GM23248 (cell line): ENCODE measurements at regions not wholly inside any gene's neighbourhood (a gene's known extent, or its start where the extent isn't known, plus 50 kb on each side); places are given as distances from the start of the nearest gene placed in this dataset.

Source experiments
- DNase-seq: peaks from one replicate; pipeline ENCODE4 v3.0.0-alpha.2; 2015
- H2AFZ ChIP-seq: fragments of 200-600 bp; sonication (generic); 2 replicates; pipeline ENCODE4 v1.6.1; 2016; ENCODE audit warnings: antibody characterized with exemption
- H3F3A ChIP-seq: fragments of 200-600 bp; sonication (generic); 2 replicates; pipeline ENCODE4 v1.6.1; 2016; ENCODE audit warnings: mild to moderate bottlenecking, antibody characterized with exemption, mixed run types; ENCODE audit not compliant: insufficient read depth
- H3K27ac ChIP-seq: fragments of 200-600 bp; sonication (generic); 2 replicates; pipeline ENCODE4 v1.5.1; 2016; ENCODE audit warnings: mild to moderate bottlenecking
- H3K27me3 ChIP-seq: fragments of 200-600 bp; sonication (generic); replicated peaks from 2 replicates; pipeline ENCODE4 v1.6.1; 2016; ENCODE audit warnings: mild to moderate bottlenecking; ENCODE audit not compliant: insufficient read depth
- H3K36me3 ChIP-seq: fragments of 200-600 bp; sonication (generic); 2 replicates; pipeline ENCODE4 v1.6.1; 2016; ENCODE audit warnings: low read depth, mild to moderate bottlenecking
- H3K4me1 ChIP-seq: fragments of 200-600 bp; sonication (generic); 2 replicates; pipeline ENCODE4 v1.6.1; 2016; ENCODE audit warnings: mild to moderate bottlenecking; ENCODE audit not compliant: insufficient read depth
- H3K4me2 ChIP-seq: fragments of 200-600 bp; sonication (generic); one replicate; pipeline ENCODE4 v1.6.1; 2016; ENCODE audit warnings: mild to moderate bottlenecking; ENCODE audit not compliant: unreplicated experiment
- H3K4me3 ChIP-seq: fragments of 200-600 bp; sonication (generic); 2 replicates; pipeline ENCODE4 v1.5.1; 2016; ENCODE audit warnings: mild to moderate bottlenecking
- H3K79me2 ChIP-seq: fragments of 200-600 bp; sonication (generic); 2 replicates; pipeline ENCODE4 v1.6.1; 2016; ENCODE audit warnings: mild to moderate bottlenecking; ENCODE audit not compliant: insufficient read depth
- H3K9ac ChIP-seq: fragments of 200-600 bp; sonication (generic); 2 replicates; pipeline ENCODE4 v1.6.1; 2016; ENCODE audit warnings: mild to moderate bottlenecking
- H3K9me2 ChIP-seq: fragments of 200-600 bp; sonication (generic); 2 replicates; pipeline ENCODE4 v1.6.1; 2016; ENCODE audit warnings: mixed run types, mild to moderate bottlenecking, moderate library complexity; ENCODE audit not compliant: insufficient read depth
- H3K9me3 ChIP-seq: fragments of 200-600 bp; sonication (generic); one replicate; pipeline ENCODE4 v1.6.1; 2017; ENCODE audit warnings: low read depth
- H4K20me1 ChIP-seq: fragments of 200-600 bp; sonication (generic); 2 replicates; pipeline ENCODE4 v1.6.0; 2016; ENCODE audit not compliant: insufficient read depth
- EZH2 ChIP-seq: fragments of 200-600 bp; sonication (generic); IDR thresholded peaks from 2 replicates; pipeline ENCODE4 v1.6.1; 2018; ENCODE audit warnings: antibody characterized with exemption, mild to moderate bottlenecking; ENCODE audit not compliant: insufficient read depth, poor library complexity, severe bottlenecking
- EZH2phosphoT487 ChIP-seq: fragments of 200-600 bp; sonication (generic); IDR thresholded peaks from 2 replicates; pipeline ENCODE4 v1.6.1; 2018; ENCODE audit warnings: antibody characterized with exemption, moderate library complexity, mild to moderate bottlenecking, low read depth; ENCODE audit not compliant: insufficient read depth
- WGBS, 2 experiments: methylation state at CpG; one replicate each; pipeline ENCODE4 v1.1.6; 2015 to 2017; ENCODE audit warnings: low lambda C conversion rate in 2 of 2, low coverage in 1 of 2; ENCODE audit errors: missing lambda C conversion rate in 2 of 2; 5-methylcytosine and 5-hydroxymethylcytosine counted together
- in situ Hi-C: fragments of 300-500 bp; cut with MboI; formaldehyde crosslinking; loops from 2 replicates; pipeline ENCODE4 v1.15.0; 2020

- Histone ChIP-seq H3K4me2 (no peak overlapping the region), H3F3A (no peaks in the 10 kb centered on the region), H4K20me1 (no peaks in the 10 kb centered on the region), H3K9me3 (no peaks in the 10 kb centered on the region), H3K9ac (no peak overlapping the region), H3K9me2 (no peaks in the 10 kb centered on the region), H3K27ac (no peak overlapping the region), H3K79me2 (no peaks in the 10 kb centered on the region), H3K4me3 (no peak overlapping the region), H3K27me3 (peaks cover 25% of the 10 kb centered on the region; the same call in 1 of the 2 replicates), H3K4me1 (no peaks in the 10 kb centered on the region), H3K36me3 (no peaks in the 10 kb centered on the region), H2AFZ (no peak overlapping the region)
- DNase-seq: no peak
- no peak for TF ChIP-seq EZH2
- TF ChIP-seq EZH2phosphoT487: no peak
- in situ Hi-C loops: no loop called here
- 0 to 4% methylated on average over 1 of the region's 1 CpG for WGBS, 2 experiments
Measured at GRCh38 chr3:33949074-33949473, 150.6 kb downstream of the PDCD6IP start.

GRCh38 chr3:33954956-33955355 lies 156.5 kb downstream of the PDCD6IP start:
- no peak for DNase-seq
- H3K4me3 ChIP-seq: no peak overlapping the region
- no peak overlapping the region for H3K4me2 ChIP-seq
- 48 to 59% methylated on average over 3 of the region's 3 CpGs for WGBS, 2 experiments
- H3K4me1 ChIP-seq: no peaks in the 10 kb centered on the region
- H4K20me1 ChIP-seq: no peaks in the 10 kb centered on the region
- no peak overlapping the region for H3K9ac ChIP-seq
- no peaks in the 10 kb centered on the region for H3K36me3 ChIP-seq
- H3K9me2 ChIP-seq: no peaks in the 10 kb centered on the region
- TF ChIP-seq EZH2phosphoT487: no peak
- TF ChIP-seq EZH2: no peak
- H3K27me3 ChIP-seq: peaks cover 13% of the 10 kb centered on the region; the same call in 1 of the 2 replicates
- no peak overlapping the region for H2AFZ ChIP-seq
- H3K27ac ChIP-seq: no peak overlapping the region
- in situ Hi-C loops: no loop called here
- H3K79me2 ChIP-seq: no peaks in the 10 kb centered on the region
- H3F3A ChIP-seq: no peaks in the 10 kb centered on the region
- no peaks in the 10 kb centered on the region for H3K9me3 ChIP-seq

GRCh38 chr3:33956206-33956605 lies 157.8 kb downstream of the PDCD6IP start:
- Histone ChIP-seq H3K9me3 (no peaks in the 10 kb centered on the region), H3K4me2 (no peak overlapping the region), H3K4me1 (no peaks in the 10 kb centered on the region), H3K27ac (no peak overlapping the region), H2AFZ (no peak overlapping the region), H3K36me3 (no peaks in the 10 kb centered on the region), H3K9ac (no peak overlapping the region), H3F3A (no peaks in the 10 kb centered on the region), H3K4me3 (no peak overlapping the region), H3K9me2 (no peaks in the 10 kb centered on the region), H3K79me2 (no peaks in the 10 kb centered on the region), H4K20me1 (no peaks in the 10 kb centered on the region), H3K27me3 (peaks cover 6% of the 10 kb centered on the region; the same call in 1 of the 2 replicates)
- in situ Hi-C loops: no loop called here
- WGBS, 2 experiments: 14 to 19% methylated on average over 2 of the region's 2 CpGs
- no peak for TF ChIP-seq EZH2
- TF ChIP-seq EZH2phosphoT487: no peak
- DNase-seq: no peak

- Histone ChIP-seq H3K27ac (no peak overlapping the region), H3K36me3 (no peaks in the 10 kb centered on the region), H2AFZ (no peak overlapping the region), H3F3A (no peaks in the 10 kb centered on the region), H3K27me3 (peaks cover 6% of the 10 kb centered on the region; the same call in 1 of the 2 replicates), H3K4me3 (no peak overlapping the region), H3K9ac (no peak overlapping the region), H3K4me1 (no peaks in the 10 kb centered on the region), H4K20me1 (no peaks in the 10 kb centered on the region), H3K9me3 (no peaks in the 10 kb centered on the region), H3K79me2 (no peaks in the 10 kb centered on the region), H3K9me2 (no peaks in the 10 kb centered on the region), H3K4me2 (no peak overlapping the region)
- WGBS, 2 experiments: 11 to 13% methylated on average over 4 of the region's 4 CpGs
- no peak for DNase-seq
- in situ Hi-C loops: no loop called here
- TF ChIP-seq EZH2phosphoT487 (no peak), EZH2 (no peak)
Measured at GRCh38 chr3:33956776-33957175, 158.3 kb downstream of the PDCD6IP start.

GRCh38 chr3:33957176-33957575 lies 158.7 kb downstream of the PDCD6IP start:
- no peak overlapping the region for H3K9ac ChIP-seq
- H4K20me1 ChIP-seq: no peaks in the 10 kb centered on the region
- no peaks in the 10 kb centered on the region for H3F3A ChIP-seq
- no peak overlapping the region for H3K4me3 ChIP-seq
- in situ Hi-C loops: no loop called here
- no peaks in the 10 kb centered on the region for H3K79me2 ChIP-seq
- H3K36me3 ChIP-seq: no peaks in the 10 kb centered on the region
- H3K4me1 ChIP-seq: no peaks in the 10 kb centered on the region
- DNase-seq: no peak
- peaks cover 6% of the 10 kb centered on the region; the same call in 1 of the 2 replicates for H3K27me3 ChIP-seq
- no peak overlapping the region for H3K27ac ChIP-seq
- H3K9me3 ChIP-seq: no peaks in the 10 kb centered on the region
- H2AFZ ChIP-seq: no peak overlapping the region
- no peak overlapping the region for H3K4me2 ChIP-seq
- WGBS, 2 experiments: 38 to 44% methylated on average over 5 of the region's 5 CpGs
- TF ChIP-seq EZH2phosphoT487: no peak
- TF ChIP-seq EZH2: no peak
- H3K9me2 ChIP-seq: no peaks in the 10 kb centered on the region
